Activated T-helper 1 cell treated with Interleukin-2 at 50 U/mL for 16 hours (primary cell): ENCODE measurements at regions not wholly inside any gene's neighbourhood (a gene's known extent, or its start where the extent isn't known, plus 50 kb on each side); places are given as distances from the start of the nearest gene placed in this dataset.
A peak's percentile ranks its signal among the peaks of the same experiment; 100 is the strongest.
"Not testable (repeated sequence)": the region's sequence is repeated elsewhere in the genome, so short reads cannot be mapped to it uniquely, and the experiment has no call there.

Experiments
- DNase-seq: peaks from one replicate; pipeline ENCODE4 v3.0.0-alpha.2; 2020; ENCODE audit warnings: low read depth

GRCh38 chr1:761791-762190 is 75.3 kb upstream of the OR4F16 start:
- not testable (repeated sequence) for DNase-seq

GRCh38 chr1:771449-771848 is 85.0 kb upstream of the OR4F16 start:
- DNase-seq: not testable (repeated sequence)

GRCh38 chr1:777480-778180 is 91.2 kb upstream of the OR4F16 start:
- DNase-seq: not testable (repeated sequence)

- DNase-seq: peak; percentile 98
These were observed 92.2 kb upstream of the OR4F16 start for GRCh38 chr1:778451-779278.

- DNase-seq: not testable (repeated sequence)
These were observed 93.2 kb upstream of the OR4F16 start for GRCh38 chr1:779621-780020.

- DNase-seq: no peak
These were observed 102.4 kb upstream of the OR4F16 start for GRCh38 chr1:788835-789234.

- DNase-seq: not testable (repeated sequence)
These were observed 103.2 kb upstream of the OR4F16 start for GRCh38 chr1:789606-790005.

- not testable (repeated sequence) for DNase-seq
These were observed 104.0 kb upstream of the OR4F16 start for GRCh38 chr1:790388-790930.

- DNase-seq: not testable (repeated sequence)
These were observed 107.9 kb upstream of the OR4F16 start for GRCh38 chr1:794310-794709.

- not testable (repeated sequence) for DNase-seq
These were observed 108.6 kb upstream of the OR4F16 start for GRCh38 chr1:794918-795584.

GRCh38 chr1:797649-798048 is 111.2 kb upstream of the OR4F16 start:
- DNase-seq: not testable (repeated sequence)

GRCh38 chr1:800397-800796 is 113.9 kb upstream of the OR4F16 start:
- not testable (repeated sequence) for DNase-seq

GRCh38 chr1:804378-805115 is 118.1 kb upstream of the OR4F16 start:
- DNase-seq: not testable (repeated sequence)

GRCh38 chr1:805310-805709 is 118.4 kb upstream of the SAMD11 start:
- DNase-seq: not testable (repeated sequence)

GRCh38 chr1:807066-807465 is 116.7 kb upstream of the SAMD11 start:
- not testable (repeated sequence) for DNase-seq

- not testable (repeated sequence) for DNase-seq
These were observed 115.9 kb upstream of the SAMD11 start for GRCh38 chr1:807699-808390.

- not testable (repeated sequence) for DNase-seq
These were observed 112.8 kb upstream of the SAMD11 start for GRCh38 chr1:810949-811348.

- DNase-seq: not testable (repeated sequence)
These were observed 111.1 kb upstream of the SAMD11 start for GRCh38 chr1:812535-813127.

- not testable (repeated sequence) for DNase-seq
These were observed 109.2 kb upstream of the SAMD11 start for GRCh38 chr1:814543-814942.

- not testable (repeated sequence) for DNase-seq
These were observed 108.4 kb upstream of the SAMD11 start for GRCh38 chr1:815147-815922.
